Astrocyte of the cerebellum (primary cell): ENCODE measurements at regions not wholly inside any gene's neighbourhood (a gene's known extent, or its start where the extent isn't known, plus 50 kb on each side); places are given as distances from the start of the nearest gene placed in this dataset.

Experiments
- DNase-seq: peaks from one replicate; pipeline ENCODE4 v3.0.0-alpha.2; 2011; ENCODE audit warnings: low read depth
- H3K4me3 ChIP-seq: 2 replicates; pipeline ENCODE4 v1.5.1; 2011; ENCODE audit warnings: mild to moderate bottlenecking, low read depth, low read length, moderate library complexity
- CTCF ChIP-seq: IDR thresholded peaks from 2 replicates; pipeline ENCODE4 v1.5.1; 2012; ENCODE audit warnings: low read length, low read depth, moderate library complexity, mild to moderate bottlenecking; ENCODE audit errors: missing control alignments
- in situ Hi-C: cut with HindIII; loops from 2 replicates; pipeline ENCODE4 v1.10.0; 2017; ENCODE audit warnings: low sequenced_read_pairs

DNA sequence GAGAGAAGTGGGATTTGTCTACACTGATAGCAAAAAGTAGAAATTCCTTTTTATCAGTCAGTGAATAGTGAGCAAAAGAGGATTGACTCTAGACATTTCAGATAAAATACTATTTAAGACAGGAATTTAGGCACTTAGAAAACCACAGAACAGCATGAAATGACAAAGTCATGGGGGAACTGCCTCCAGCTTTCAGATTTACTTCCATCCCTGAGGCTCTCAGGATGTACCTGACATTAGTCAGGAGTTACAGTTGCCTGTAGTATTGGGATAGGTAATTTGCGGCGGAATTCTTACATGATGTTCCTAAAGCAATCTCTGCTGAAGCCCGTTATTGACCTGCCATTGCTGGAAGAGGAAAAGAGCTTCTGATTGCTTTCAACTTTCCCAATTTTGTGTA is 337.1 kb upstream of the MAP2 start:
- no peak overlapping the region for H3K4me3 ChIP-seq
- no peak for DNase-seq
- in situ Hi-C loops = no loop called here
- TF ChIP-seq CTCF = no peak

- no peak for TF ChIP-seq CTCF
- in situ Hi-C loops = no loop called here
- no peak overlapping the region for H3K4me3 ChIP-seq
- no peak for DNase-seq
These were observed 332.8 kb upstream of the MAP2 start for GRCh38 chr2:209091056-209091455.

DNA sequence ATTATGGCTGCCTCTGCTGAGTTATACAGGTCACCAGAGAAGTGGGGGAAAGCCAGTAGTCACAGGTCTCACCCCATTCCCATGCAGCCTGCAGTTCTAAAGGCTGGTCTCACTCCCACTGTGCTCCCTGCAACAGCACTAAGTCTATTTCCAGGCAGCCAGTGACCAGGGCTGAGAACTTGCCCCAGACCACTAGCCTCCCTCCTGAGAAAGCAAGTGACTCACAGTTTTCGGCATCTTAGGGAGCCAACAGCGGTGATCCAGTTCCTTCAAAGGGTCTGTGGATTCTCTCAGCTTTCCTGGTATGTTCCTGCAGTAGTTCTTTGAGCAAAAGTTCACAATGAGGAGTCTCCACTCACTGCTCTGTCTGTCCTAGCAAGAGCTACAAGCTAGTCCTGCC is 329.6 kb upstream of the MAP2 start:
- no peak for TF ChIP-seq CTCF
- in situ Hi-C loops = no loop called here
- peak; percentile 6 for DNase-seq
- H3K4me3 ChIP-seq = no peak overlapping the region

DNA sequence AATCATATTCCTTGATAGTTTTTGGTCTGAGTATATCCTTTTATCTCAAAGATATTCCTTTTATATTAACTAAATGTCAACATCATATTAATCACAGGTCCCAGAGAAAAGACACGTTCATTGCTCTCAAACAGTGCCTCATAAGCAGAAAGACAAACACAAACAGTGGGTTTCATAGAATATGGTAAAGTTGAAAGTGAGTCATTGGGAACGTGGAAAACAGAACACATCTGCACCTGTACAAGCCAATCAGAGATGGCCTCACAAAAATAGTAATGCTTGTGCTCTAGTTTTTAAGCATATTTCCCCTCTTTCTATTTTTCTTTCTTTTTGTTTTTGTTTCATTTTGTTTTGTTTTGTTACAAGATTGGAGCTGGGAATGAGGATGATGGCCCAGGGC is 328.4 kb upstream of the MAP2 start:
- in situ Hi-C loops = no loop called here
- DNase-seq = no peak
- H3K4me3 ChIP-seq = no peak overlapping the region
- TF ChIP-seq CTCF = no peak

DNA sequence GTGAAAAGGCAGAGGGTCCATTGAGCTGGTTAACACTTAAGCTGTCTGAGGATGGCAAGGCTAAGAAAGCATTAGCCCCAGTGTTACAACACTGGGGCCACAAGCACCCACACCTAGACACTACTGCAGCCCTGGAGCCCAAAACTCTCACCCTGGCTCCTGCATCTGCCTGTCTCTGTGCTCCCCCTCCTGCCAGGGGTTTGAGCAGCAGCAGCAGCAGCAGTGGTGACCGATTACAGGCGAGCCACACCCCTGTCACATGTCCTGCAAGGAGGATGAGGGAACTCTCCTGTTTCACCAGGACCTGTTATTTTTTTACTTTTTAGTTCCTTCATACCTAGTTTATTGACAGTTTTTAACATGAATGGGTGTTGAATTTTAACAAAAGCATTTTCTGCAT is 326.7 kb upstream of the MAP2 start:
- no peak overlapping the region for H3K4me3 ChIP-seq
- TF ChIP-seq CTCF = no peak
- no peak for DNase-seq
- in situ Hi-C loops = no loop called here

GRCh38 chr2:209102319-209102718 is 321.5 kb upstream of the MAP2 start:
- in situ Hi-C loops = no loop called here

More at GRCh38 chr2:209102319-209102718, 321.5 kb upstream of the MAP2 start:
- no peak for TF ChIP-seq CTCF
- DNase-seq = no peak
- H3K4me3 ChIP-seq = no peak overlapping the region
